Stomach (tissue), 4 donors: ENCODE measurements at regions not wholly inside any gene's neighbourhood (a gene's known extent, or its start where the extent isn't known, plus 50 kb on each side); places are given as distances from the start of the nearest gene placed in this dataset.

ENCODE experiments used
- CTCF ChIP-seq, 7 experiments: fragments of 450-650 bp in 4 of 7; fragments of 200-600 bp in 3 of 7; sonication (generic) in 3 of 7; IDR thresholded peaks; one replicate each; pipeline ENCODE4 v1.5.1; 2016 to 2019; ENCODE audit warnings: antibody characterized with exemption in 7 of 7, control low read depth in 2 of 7, mild to moderate bottlenecking in 1 of 7
- EP300 ChIP-seq: sonication (generic); formaldehyde crosslinking; IDR thresholded peaks from one replicate; pipeline ENCODE4 v1.6.1; 2017; ENCODE audit warnings: antibody characterized with exemption
- POLR2A ChIP-seq, 4 donors: fragments of 450-650 bp; IDR thresholded peaks; one replicate each; pipeline ENCODE4 v1.6.1; 2016; ENCODE audit warnings: antibody characterized with exemption in 4 of 4, control low read depth in 2 of 4, mild to moderate bottlenecking in 1 of 4, moderate library complexity in 1 of 4
- POLR2AphosphoS5 ChIP-seq, 3 donors: sonication (generic); formaldehyde crosslinking; IDR thresholded peaks; one replicate each; pipeline ENCODE4 v1.6.1; 2016; ENCODE audit warnings: antibody characterized with exemption in 3 of 3

- TF ChIP-seq CTCF (IDR thresholded peaks at IDR 0.05) (no peak), POLR2A (IDR thresholded peaks at IDR 0.05) (no peak), EP300 (no peak), POLR2AphosphoS5 (IDR thresholded peaks at IDR 0.05) (no peak)
These were observed 687.3 kb upstream of the FANCL start for GRCh38 chr2:58928391-58928790.
